ENCODE measurements at regions not wholly inside any gene's neighbourhood (a gene's known extent, or its start where the extent isn't known, plus 50 kb on each side); places are given as distances from the start of the nearest gene placed in this dataset.
A peak's percentile ranks its signal among the peaks of the same experiment; 100 is the strongest.
"Not testable (repeated sequence)": the region's sequence is repeated elsewhere in the genome, so short reads cannot be mapped to it uniquely, and the experiment has no call there.

DNA sequence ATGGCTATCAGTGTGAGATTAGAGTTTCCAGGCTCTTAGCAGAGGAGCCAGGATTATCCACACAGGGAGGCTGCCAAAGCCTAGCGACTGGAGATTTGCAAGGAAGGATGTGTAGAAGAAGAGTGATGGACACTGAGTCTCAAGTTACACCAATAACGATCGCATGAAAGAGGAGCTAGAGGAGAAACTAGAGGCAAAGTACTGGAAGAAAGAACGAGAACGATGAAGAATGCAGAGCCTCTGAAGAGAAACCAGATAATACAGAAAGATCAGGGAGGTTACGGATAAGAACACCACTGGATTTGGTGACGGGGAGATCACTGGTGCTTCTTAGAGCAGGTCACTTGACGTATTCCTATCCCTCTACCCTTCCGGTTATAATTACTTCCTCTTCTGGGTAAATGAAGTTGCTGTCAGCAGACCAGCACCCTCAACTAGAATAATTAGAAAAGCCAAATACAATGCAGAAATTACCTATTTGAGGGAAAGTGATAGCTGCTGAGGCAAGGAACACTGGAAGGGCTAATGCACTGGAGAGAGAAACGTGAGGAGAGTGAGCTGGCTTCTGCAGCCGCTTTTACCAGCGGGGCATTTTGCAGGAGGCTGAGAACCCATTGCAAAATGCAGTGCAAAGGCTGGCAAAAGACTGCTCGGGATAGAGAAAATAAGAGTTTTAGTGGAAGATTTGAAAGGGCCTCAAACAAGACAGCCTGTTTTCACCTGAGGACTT lies 93.1 kb upstream of the HIF1A start:
- DNase-seq: no peak

DNA sequence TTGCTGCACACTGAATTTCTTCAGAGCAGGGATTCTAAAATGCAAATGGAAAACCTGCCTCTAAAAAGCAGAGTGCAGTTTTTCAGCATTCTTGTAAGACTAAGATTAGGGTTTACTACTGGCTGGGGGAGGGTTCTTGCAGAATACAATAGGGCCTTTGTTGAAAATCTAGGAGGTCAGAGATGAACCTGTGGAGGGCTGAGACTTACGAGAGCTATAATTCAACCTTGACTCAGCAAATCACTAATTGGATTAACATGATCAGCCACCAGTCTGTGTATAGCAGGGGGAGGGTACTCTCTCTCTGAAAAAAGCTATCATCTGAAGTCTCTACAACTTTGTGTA lies 92.6 kb upstream of the HIF1A start:
- no peak for DNase-seq

DNA sequence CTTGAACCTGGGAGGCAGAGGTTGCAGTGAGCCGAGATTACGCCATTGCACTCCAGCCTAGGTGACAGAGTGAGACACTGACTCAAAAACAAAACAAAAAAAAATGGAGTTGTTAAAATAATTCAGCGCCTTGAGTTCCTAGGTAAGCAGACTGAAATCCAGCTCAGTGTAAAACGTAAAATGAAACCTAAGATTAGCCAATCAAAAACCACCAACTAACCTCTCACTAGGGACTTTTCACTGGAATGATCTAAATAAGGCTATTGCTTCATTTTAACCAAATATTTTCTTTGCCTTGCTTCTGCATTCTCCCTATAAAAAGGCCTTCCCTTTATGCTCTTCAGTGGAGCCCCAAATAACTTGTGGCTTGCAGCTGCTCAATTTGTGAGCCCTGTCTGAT lies 91.6 kb upstream of the HIF1A start:
- no peak for DNase-seq

DNA sequence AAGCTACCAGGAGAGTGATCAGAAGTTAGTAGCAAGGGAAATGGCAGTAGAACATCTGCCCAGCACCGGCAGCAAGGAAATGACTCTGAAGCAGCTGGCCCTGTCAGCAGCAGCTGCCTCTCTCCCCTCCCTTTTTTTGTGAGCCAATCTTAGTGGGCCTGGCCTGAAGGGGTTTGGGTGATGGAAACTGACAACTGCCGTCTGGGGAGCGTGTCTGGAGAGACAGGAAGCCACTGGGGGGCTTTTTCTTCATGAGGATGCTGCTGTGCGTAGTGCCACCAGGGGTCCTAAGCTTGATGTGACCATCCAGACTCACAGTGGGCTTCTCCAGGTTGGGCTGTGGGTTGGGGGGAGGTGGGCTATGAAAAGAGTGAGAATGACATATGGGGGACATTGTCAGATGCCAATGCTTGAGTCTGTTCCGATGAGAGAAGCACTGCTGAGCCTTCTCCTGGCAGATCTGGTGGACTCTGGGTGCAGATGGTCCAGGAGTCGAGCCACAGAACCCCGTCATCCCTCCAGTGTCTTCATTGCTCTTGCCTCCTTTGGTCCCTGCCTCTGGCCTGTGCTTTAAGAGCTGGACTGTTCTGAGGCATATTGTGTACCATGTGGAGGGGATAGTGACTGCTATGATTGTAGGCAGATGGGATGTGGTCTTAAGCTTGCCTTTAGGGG lies 87.6 kb upstream of the HIF1A start:
- no peak for DNase-seq

DNA sequence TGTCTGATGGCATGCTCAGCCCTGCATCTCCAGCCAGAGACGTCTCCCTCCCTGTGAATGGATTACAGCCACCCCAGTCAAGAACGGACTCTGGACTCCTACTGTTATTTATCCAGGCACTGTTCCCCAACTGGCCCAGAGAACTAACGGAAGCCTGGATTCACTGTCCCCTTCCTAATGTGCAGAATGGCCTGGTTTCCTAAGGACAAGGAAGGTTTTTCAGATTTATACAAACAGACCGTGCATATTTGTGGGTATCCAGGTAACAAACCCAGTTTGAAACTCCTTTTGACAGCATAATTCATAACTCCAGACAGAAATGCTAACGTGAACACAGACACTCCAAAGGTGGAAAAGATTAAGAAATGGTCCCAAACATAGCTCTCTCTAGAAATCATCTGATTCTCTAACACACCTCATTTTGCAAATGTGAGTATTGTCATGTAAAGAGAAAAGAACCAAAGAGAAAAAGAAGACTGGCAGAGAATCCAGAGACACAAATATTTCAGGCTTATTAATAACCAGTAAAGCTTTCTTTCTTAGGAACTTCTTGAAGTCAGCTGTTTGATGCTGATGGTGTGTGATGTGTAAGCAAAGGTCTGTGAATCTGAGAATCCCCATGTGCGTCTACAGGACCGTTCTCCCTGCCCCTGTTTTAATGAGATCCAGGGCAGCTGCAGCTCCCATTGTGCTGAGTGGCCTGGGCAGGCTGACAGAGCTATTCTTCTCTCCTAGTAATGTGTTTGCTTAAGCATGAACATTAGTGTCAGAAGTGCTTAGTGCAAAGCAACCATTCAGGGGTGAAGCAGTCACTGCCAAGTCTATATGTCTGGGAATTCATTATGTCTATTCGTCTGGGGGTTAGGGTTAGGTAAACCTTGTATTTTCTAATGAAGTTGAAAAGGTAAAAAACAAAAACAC lies 86.8 kb upstream of the HIF1A start:
- DNase-seq: peak; percentile 89

DNA sequence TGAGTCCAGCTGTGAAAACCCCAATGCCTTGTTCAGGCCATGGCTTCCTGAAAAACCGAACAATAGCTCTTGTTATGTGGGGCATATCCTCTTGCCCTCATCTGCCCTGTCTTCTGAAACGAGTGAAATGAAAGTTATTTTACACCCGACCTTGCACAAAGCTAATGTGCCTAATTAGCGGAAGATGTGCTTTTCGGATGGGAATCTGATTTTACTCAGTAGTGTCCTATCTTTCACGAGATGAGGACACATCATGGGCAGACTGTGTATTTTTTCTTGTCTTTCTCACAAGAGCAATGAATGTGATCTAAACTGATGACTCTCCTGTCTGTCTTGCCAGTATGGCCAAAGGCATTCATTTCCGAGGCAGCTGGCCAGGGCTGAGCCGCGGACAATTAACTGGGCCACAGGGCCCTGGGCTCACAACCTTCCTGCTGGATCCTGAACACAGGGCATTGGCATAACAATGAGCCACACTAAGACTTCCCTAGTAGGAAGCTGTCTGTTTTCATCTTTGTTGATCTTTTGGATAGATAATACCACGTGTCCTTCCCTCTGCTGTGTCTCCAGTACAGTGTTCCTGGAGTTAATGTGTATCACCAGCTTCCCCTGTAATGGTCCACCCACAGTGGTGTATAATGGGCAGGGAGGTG lies 86.0 kb upstream of the HIF1A start:
- DNase-seq: no peak

DNA sequence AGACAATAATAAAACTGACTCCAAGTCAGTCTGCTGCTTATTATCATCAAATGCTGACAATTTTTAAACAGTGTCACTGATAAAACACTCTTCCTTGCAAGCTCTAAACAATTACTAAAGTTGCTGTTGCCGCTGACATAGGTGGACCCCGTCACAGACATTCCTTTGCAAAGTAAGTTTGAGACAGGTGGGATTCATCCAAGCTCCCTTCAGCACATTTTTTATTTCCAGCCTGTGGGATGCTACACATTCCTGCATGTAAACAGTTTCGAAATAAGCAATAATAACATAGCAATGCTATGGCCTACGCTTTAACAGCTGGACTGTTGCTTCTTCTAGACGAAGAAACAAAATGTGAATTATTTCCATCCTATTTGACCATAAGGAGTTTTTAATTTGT lies 85.4 kb upstream of the HIF1A start:
- DNase-seq: no peak

DNA sequence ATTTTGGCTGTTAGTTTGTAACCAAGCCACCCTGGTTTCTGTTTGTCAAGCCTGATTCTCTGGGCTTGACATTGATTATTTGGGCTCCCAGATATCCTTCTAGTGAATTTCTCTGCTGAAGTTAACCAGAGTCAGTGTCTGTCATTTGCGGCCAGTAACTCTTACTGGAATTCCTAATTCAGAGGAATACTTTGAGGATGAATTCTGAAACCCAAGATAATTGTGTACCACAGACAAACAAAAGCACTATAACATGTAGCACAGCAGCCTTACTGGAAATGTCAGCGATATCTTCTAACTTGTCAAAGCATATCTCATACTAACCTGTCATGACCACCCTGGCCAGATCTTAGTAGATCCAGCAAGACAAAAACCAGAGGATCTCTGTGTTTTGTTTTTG lies 84.4 kb upstream of the HIF1A start:
- DNase-seq: no peak

DNA sequence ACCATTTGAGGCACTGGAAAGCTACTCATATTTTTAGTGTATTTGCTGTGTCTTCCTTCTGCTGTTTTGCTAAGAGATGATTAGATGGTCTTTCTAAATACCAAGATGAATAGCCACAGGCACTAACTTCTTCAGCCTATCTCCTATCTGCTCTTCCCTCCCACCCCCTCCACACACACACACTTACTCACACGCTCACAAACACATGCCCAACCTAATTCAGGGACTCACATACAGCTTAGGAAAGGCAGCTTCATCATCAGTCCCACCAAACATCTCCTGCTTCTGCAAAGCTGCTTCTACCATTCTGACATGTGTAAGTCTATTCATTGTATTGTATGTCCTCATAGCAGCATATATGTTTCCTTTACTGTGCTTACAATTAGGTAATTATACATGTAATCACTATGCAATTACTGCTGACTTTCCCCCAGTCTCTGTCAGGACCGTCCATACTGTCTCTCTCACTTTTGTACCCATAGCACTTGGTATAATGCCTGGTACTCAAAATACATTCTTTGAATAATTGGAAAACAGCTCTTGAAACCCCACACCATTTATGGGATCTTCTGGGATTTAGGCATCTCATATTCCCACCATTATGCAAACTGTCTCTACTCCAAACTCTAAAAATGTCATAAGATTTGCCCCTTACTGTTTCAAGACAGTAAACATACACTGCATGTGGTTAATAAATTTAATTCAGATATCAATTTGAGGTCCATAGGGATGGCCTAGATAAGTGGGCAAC lies 83.3 kb upstream of the HIF1A start:
- DNase-seq: no peak

DNA sequence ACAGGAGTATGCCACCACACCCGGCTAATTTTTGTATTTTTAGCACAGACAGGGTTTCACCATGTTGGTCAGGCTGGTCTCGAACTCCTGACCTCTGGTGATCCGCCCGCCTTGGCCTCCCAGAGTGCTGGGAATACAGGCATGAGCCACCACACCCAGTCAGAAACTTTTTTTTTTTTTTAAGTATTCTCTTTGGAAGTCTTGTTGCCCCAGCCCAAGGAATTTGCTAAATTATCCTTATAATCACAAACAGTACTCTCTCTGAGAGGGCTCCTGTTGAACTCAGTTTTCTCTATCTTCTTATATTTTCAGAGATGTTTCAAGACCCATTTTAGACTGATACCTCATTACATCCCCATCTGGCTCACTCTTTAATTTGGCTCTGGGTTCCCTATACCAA lies 82.3 kb upstream of the HIF1A start:
- not testable (repeated sequence) for DNase-seq

DNA sequence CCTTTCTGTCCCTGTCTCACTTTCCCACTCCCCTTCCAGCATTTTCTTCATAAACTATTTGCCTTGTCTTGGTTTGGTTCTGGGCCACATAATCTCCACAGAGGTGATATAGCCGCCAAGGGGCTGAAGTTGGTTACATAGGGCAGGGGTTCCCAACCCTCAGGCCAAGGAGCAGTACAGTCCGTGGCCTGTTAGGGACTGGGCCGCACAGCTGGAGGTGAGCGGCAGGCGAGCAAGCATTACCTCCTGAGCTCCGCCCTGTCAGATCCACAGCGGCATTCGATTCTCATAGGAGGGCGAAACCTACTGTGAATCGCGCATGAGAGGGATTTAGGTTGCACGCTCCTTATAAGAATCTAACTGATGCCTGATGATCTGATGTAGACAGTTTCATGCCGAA lies 80.6 kb upstream of the HIF1A start:
- DNase-seq: no peak

DNA sequence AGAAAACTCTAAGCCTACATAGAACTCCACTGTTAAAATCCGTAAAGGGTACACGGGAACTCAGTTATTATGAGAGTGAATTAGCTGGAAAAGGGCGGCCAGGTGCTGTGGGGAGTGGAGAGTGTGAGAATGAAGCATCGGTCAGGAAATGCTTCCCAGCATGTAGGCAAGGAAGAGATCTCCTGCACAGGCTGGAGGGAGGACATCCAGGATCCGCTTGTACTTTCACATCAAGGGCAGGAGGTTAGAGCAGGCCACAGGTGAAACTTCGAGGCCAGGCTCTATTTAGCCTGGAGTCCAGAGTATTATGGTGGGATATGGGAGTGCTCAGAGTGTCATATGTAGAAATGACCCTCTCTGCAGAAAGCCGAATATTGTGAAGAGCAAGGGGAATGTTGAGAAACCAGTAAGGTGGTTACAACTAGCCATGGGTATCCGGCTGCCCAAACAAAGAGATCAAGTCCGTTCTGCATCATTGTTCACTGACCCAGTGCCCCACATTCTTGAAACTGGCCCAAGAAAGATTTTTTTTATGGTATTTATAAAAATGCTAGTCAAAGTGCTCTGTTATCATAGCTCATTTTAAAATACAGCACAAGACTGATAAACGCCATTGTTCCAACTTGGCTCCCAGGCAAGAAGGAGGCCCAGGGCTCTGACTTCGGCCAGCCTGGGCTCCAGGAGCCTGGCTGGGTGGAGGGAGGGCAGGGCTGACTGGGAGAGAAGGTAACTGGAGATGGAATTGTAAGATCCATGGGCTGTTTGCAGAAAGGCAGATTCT lies 79.4 kb upstream of the HIF1A start:
- DNase-seq: no peak

DNA sequence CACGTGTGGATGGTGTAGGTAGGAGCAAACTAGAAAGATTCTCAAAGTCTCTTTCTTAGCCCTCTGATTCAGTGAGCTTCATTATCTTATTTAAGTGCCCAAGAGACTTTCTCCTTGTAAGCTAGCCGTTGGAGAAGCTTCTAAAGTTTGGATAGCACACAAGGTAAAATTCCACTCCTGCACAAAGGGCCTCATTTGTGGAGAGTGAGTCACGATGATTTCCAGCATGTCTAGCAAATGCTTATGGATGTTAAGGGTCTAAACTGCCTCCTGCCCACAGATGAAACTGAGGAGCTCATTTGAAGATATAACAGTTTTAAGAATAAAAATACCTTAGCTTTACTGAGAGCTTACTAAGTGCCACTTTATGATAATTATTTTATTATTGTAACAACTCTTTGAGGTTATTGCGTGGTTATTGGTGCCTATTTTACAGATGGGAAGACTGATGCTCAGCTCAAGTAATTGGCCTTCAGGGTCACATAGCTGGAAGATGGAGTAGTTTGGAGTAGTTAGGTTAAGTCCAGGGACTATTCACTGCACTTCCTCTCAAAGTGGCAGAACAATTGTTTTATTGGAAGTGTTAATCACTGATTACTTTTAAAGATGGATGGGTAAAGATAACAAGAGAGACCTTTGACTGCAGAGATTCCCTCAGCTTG lies 78.7 kb upstream of the HIF1A start:
- DNase-seq: no peak

DNA sequence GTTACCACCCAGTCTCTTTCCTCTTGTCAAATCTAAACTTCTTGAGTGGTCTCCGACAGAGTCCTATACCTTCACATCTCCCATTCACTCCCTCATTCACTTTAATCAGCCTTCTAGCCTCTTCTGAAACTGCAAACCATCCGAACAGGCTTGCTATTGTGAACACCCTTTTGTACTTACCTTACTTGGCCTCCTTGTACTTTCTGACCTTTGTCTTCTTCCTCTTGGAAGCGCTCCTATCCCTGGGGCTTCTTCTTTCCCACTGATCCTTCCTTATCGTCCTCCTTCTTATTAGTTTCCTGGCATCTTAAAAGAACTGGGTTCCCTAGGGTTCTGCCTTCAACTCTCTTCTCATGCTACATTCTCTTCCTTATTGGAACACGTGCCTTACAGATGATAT lies 76.9 kb upstream of the HIF1A start:
- DNase-seq: no peak

DNA sequence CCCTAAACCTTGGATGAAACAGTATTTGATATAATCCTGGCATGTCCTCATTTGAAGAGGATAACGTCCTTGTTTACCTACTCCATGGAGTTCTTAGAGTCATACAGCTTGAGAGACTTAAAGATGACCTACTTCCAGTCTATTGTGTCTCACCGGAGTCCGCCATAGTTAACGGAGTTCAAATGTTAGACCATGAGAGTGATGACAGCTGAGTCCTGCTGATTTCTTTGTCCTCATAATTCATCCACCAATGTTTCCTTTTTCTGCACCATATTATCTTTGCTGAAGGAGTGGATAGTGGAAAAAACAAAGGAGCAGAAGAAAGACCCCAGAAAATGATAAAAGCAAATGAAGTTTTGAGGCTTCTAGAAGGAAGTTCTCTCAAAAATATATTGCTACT lies 75.8 kb upstream of the HIF1A start:
- no peak for DNase-seq

DNA sequence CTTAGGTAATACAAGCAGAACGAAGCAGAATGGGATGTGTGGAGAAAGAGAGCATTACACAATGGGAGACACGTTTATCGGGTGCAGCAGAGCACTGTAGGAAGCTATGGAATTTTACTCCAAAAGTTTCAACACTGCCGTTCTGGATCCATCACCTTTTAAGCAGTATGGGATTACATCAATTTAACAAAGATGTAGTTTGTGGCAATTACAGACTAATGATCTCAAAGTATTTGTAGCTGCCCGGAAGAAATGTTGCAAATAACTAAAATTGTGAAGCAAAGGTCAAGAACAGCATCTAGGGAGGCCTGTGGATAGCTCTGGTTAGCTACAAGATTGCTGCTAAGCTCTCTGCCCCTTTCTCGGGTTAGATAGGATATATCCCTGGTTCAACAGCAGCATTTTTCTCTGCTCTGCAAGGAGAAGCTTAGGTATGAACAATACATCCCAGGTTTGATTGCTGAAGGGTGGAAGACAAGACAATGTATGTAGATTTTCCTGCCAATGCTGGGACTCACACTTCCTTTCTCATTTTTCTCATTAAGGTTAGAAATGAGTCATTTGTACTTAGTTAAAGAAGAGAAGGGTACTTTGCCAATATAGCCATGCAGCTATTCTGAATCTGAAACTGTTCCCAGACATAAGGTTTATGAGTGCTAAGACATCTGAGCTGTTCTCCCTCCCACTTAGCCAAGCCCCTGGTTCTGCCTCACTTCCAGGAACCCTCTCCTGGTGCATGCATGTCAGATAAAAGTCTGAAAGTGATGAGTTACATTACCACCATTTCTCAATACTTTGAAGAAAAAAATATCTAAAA lies 75.0 kb upstream of the HIF1A start:
- no peak for DNase-seq

DNA sequence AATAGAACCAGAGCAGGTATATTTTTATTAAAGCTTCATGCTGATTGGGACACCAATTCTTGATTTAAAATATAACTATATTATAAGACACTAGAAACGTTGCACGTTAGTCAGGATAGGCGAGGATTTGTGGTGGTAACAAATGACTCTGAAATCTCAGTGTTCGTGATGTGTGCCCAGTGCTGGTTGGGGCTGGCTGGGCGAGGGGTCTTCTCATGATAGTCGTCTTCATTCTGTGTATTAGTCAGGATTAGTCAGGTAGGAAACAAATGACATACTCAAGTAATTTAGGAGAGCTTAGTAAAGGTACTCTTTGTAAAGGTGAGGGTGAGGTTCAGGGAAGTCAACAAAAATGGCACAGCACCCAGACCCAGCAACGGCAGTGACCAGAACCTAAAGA lies 73.9 kb upstream of the HIF1A start:
- no peak for DNase-seq

DNA sequence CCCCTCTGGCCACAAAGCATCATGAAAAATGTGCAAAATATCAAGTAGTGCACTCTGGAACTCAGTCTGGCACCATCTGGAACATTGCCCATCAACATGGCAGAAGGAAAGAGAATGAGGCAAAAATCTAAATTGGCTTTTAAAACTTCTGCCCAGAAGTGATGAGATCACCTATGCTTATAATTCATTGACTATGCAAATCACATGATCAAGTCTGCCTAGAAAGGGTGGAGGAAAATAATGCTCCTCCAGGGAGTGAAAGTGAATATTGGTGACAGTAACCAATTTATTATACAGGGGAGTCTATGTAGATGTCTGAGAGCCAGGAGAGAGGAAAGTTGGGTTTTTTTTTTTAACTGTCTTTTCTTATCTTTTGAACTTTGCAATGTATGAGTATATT lies 73.3 kb upstream of the HIF1A start:
- DNase-seq: no peak

DNA sequence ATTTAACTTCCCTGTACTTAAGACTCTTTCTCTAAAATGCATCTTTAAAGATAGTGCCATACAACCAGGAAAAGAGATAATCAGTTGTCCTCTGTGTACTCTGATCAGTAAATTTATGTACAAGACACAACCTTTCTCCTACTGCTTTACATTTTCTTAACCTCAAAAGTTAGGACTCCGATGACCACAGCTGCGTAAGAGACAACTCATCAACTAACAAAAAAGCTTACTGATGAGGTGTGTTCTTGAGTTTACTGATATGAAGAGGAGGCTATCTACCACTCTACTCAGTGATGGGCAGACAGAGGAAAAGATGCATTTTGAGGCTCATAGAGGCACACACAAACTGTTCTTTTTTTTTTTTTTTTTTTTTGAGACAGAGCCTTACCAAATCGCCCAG lies 71.4 kb upstream of the HIF1A start:
- DNase-seq: no peak

DNA sequence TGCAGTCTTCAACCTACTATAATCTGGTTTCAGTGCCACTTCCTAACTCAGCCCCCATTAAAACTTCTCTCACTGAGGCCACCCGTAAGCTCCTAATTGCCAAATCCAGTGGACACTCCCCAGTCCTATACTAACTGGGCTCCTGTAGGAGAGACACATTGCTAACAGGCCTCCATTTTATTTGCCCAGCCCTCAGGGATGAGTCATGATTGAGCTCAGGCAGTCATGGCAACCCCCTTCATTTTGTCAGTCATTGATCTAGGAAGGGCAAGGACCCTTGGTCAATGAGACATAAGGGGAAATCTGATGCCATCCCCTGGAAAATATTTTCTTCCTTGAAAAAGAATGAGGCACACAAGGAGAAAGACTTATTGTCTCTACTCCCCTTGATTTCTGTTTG lies 70.1 kb upstream of the HIF1A start:
- DNase-seq: no peak
